ENCODE measurements at regions not wholly inside any gene's neighbourhood (a gene's known extent, or its start where the extent isn't known, plus 50 kb on each side); places are given as distances from the start of the nearest gene placed in this dataset.

DNA sequence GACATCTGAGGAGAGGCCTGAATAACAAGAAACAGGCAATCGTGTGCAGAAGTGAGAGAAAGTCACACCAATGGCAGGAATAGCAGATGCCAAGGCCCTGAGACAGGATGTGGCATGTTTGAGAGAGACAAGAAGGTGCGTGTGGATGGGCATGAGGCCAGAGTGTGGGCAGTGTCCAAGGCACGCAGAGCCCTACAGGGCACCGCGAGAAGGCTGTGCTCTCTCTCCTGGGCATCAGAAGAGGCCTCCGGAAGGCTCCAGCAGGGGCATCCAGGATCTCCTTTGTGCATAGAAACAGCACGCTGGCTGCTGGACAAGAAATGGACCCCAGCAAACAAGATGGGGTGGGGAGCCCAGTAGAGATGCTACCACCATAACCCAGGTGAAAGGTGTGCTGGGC lies 239.0 kb upstream of the RAB6C start:
- no peaks in the 10 kb centered on the region for H3K9me3 Mint-ChIP-seq
- H3K36me3 Mint-ChIP-seq (ENCODE audit: insufficient read depth): no peaks in the 10 kb centered on the region
- H3K27me3 Mint-ChIP-seq (ENCODE audit: low read depth): peaks cover 3% of the 10 kb centered on the region
- no peaks in the 10 kb centered on the region for H3K4me1 Mint-ChIP-seq (ENCODE audit: low read depth)
- H3K4me3 Mint-ChIP-seq: no peak overlapping the region
- ATAC-seq (no peak), DNase-seq (no peak)

DNA sequence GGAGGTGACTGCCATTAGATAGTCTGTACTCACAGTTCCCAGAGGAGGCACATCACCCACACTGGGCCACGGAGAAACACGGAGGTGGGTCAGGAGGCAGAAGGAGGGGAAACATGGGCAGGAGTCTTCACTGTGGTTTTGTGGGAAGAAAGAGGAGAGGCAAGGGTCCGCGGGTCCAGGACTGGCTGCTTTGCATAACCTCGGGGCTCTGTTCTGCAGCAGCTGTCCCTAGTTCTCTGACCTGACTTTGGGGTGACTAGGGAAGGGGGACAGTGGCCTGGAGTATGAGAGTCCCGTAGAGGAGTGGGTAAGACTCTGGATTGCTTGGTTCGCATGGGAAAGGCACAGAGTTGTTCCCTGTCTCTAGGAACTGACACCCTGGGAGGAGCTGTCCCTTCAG lies 238.3 kb upstream of the RAB6C start:
- Mint-ChIP-seq H3K9me3 (no peaks in the 10 kb centered on the region), H3K4me3 (no peak overlapping the region), H3K27me3 (ENCODE audit: low read depth) (peaks cover 3% of the 10 kb centered on the region), H3K4me1 (ENCODE audit: low read depth) (no peaks in the 10 kb centered on the region), H3K36me3 (ENCODE audit: insufficient read depth) (no peaks in the 10 kb centered on the region)
- DNase-seq (no peak), ATAC-seq (no peak)

DNA sequence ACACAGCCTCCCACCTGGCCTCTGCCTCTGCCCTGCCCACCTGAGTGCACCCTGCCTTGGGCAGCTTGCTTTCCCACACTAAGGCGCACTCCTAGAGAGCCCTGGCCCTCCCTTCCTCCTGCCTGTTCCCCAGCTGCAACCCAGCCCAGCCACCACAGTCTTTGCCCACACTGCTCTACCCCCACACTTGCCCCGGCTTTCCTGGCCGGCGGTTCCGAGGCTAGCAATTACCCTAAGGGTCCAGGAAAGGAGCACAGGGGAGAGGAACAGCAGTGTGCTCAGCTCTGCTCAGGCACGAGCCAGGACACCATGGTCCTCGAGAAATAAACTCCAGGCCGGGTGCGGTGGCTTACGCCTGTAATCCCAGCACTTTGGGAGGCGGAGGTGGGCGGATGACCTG lies 237.8 kb upstream of the RAB6C start:
- Mint-ChIP-seq H3K4me1 (ENCODE audit: low read depth) (no peaks in the 10 kb centered on the region), H3K9me3 (no peaks in the 10 kb centered on the region), H3K27me3 (ENCODE audit: low read depth) (peaks cover 3% of the 10 kb centered on the region), H3K36me3 (ENCODE audit: insufficient read depth) (no peaks in the 10 kb centered on the region), H3K4me3 (no peak overlapping the region)
- ATAC-seq: no peak
- no peak for DNase-seq

GRCh38 chr2:129742415-129743180 lies 236.9 kb upstream of the RAB6C start:
- Mint-ChIP-seq H3K4me1 (ENCODE audit: low read depth) (no peaks in the 10 kb centered on the region), H3K4me3 (no peak overlapping the region), H3K27me3 (ENCODE audit: low read depth) (peaks cover 3% of the 10 kb centered on the region), H3K9me3 (no peaks in the 10 kb centered on the region), H3K36me3 (ENCODE audit: insufficient read depth) (no peaks in the 10 kb centered on the region)
- ATAC-seq (no peak), DNase-seq (no peak)

DNA sequence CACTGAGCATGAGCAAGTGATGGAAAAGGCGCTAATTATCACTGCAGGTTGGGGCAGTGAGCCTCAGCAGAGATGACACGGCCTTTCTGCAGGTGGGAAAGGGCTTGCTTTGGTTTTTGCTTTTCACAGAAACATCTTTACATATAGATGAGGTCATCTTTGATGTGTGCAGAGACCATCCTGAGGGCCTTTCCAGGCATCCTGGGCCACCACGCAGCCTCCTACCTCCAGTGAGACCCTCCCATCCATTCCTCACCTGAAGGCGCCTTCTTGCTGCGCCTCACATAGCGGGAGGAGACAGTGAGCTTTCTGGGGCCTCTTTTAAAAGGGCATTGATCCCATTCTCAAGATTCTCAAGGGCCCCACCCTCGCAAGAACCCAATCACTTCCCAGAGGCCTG lies 235.3 kb upstream of the RAB6C start:
- Mint-ChIP-seq H3K9me3 (no peaks in the 10 kb centered on the region), H3K4me1 (ENCODE audit: low read depth) (no peaks in the 10 kb centered on the region), H3K27me3 (ENCODE audit: low read depth) (no peaks in the 10 kb centered on the region), H3K4me3 (no peak overlapping the region), H3K36me3 (ENCODE audit: insufficient read depth) (no peaks in the 10 kb centered on the region)
- ATAC-seq: no peak
- DNase-seq: no peak

DNA sequence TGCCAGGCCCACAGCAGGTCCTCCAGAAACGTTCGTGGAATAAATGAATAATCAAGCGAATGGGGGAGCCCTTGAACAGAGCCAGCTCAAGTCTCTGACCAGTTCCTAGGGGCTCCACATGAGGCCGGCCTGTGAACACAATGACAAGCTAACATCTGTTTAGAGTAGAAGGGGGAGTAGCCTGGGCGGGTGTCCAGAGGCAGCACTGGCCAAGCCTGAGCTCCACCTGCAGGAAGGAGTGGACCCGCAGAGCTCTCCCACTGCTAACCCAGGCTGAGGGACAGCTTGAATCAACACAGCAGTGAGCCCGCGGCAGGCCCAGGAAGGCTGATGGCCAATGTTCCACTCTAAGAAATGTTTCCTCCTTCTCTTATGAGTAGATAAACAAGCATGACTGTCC lies 234.8 kb upstream of the RAB6C start:
- Mint-ChIP-seq H3K9me3 (no peaks in the 10 kb centered on the region), H3K27me3 (ENCODE audit: low read depth) (no peaks in the 10 kb centered on the region), H3K4me1 (ENCODE audit: low read depth) (no peaks in the 10 kb centered on the region), H3K36me3 (ENCODE audit: insufficient read depth) (no peaks in the 10 kb centered on the region), H3K4me3 (no peak overlapping the region)
- no peak for ATAC-seq
- DNase-seq: no peak

GRCh38 chr2:129747500-129748125 lies 231.9 kb upstream of the RAB6C start:
- H3K4me3 Mint-ChIP-seq: no peak overlapping the region
- no peaks in the 10 kb centered on the region for H3K27me3 Mint-ChIP-seq (ENCODE audit: low read depth)
- no peak for DNase-seq
- no peaks in the 10 kb centered on the region for H3K9me3 Mint-ChIP-seq
- no peaks in the 10 kb centered on the region for H3K4me1 Mint-ChIP-seq (ENCODE audit: low read depth)
- ATAC-seq: no peak
- H3K36me3 Mint-ChIP-seq (ENCODE audit: insufficient read depth): no peaks in the 10 kb centered on the region

DNA sequence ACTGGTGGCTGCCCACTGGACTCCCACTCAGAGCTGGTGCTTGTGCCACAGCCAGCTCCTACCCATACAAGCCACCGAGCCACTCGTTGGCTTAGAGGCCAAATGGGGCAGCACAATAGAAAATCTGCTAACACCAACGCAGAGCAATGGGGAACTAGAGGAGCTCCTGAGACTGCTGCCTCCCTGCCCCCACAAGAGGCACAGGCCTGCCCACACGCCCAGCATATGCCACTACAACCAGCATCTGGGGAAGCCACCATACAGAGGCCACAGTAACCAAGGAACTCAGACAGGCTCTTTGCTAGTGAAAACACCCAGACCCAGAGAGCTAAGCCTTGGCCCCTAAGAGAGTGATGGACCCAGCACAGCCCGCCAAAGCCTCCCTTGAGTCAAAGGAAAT lies 231.2 kb upstream of the RAB6C start:
- no peak for ATAC-seq
- Mint-ChIP-seq H3K36me3 (ENCODE audit: insufficient read depth) (no peaks in the 10 kb centered on the region), H3K27me3 (ENCODE audit: low read depth) (no peaks in the 10 kb centered on the region), H3K4me3 (no peak overlapping the region), H3K4me1 (ENCODE audit: low read depth) (no peaks in the 10 kb centered on the region), H3K9me3 (no peaks in the 10 kb centered on the region)
- DNase-seq: no peak

DNA sequence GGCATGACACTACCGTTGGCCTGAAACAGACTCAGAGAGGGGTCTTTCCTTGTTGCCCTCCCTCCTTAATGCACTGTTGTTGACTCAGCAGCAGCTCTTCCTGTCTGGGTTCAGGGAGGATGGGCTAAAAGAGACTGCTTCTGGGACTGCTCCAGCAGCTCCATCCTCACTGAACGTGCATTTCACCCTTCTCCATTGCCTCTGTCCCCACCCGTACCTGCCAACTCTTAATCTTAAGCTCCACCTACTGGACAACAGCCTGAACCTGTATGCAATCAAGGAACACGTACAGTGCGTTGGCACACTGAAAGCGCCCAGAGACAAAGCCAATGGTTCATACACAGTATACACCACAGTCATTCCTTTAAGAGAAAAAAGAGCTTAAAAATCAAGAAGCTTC lies 230.8 kb upstream of the RAB6C start:
- Mint-ChIP-seq H3K27me3 (ENCODE audit: low read depth) (no peaks in the 10 kb centered on the region), H3K4me3 (no peak overlapping the region), H3K36me3 (ENCODE audit: insufficient read depth) (no peaks in the 10 kb centered on the region), H3K9me3 (no peaks in the 10 kb centered on the region), H3K4me1 (ENCODE audit: low read depth) (no peaks in the 10 kb centered on the region)
- DNase-seq (no peak), ATAC-seq (no peak)

- no peaks in the 10 kb centered on the region for H3K4me1 Mint-ChIP-seq (ENCODE audit: low read depth)
- H3K36me3 Mint-ChIP-seq (ENCODE audit: insufficient read depth): no peaks in the 10 kb centered on the region
Measured at GRCh38 chr2:129751409-129751808, 228.1 kb upstream of the RAB6C start.

GRCh38 chr2:129752176-129752575 lies 227.3 kb upstream of the RAB6C start:
- ATAC-seq (no peak), DNase-seq (no peak)
- Mint-ChIP-seq H3K36me3 (ENCODE audit: insufficient read depth) (no peaks in the 10 kb centered on the region), H3K9me3 (no peaks in the 10 kb centered on the region), H3K4me1 (ENCODE audit: low read depth) (no peaks in the 10 kb centered on the region), H3K4me3 (no peak overlapping the region), H3K27me3 (ENCODE audit: low read depth) (peaks cover 3% of the 10 kb centered on the region)

More at GRCh38 chr2:129751409-129751808, 228.1 kb upstream of the RAB6C start:
- ATAC-seq (no peak), DNase-seq (no peak)
- no peaks in the 10 kb centered on the region for H3K9me3 Mint-ChIP-seq
- no peak overlapping the region for H3K4me3 Mint-ChIP-seq
- peaks cover 3% of the 10 kb centered on the region for H3K27me3 Mint-ChIP-seq (ENCODE audit: low read depth)

DNA sequence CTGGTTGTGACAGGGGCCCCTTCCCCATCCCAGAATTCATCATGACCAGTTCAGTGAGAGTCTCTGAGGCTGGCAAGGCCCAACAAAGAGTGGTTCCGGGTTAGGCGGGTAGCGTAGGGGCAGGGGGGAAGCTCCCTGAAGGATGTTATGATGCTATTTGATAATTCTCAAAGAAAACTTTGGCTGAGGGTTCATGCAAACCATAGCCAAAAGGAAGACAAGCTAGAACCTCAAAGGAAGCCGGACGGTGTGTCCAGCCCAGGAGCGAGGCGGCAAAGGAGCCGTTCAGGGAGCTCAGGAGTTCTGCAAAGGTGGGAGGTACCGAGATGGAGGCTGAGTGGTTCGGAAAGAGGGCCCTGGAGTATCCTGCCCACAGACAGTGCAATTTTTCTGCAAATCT lies 226.8 kb upstream of the RAB6C start:
- ATAC-seq (no peak), DNase-seq (no peak)
- H3K27me3 Mint-ChIP-seq (ENCODE audit: low read depth): peaks cover 3% of the 10 kb centered on the region
- H3K4me1 Mint-ChIP-seq (ENCODE audit: low read depth): no peaks in the 10 kb centered on the region
- no peaks in the 10 kb centered on the region for H3K9me3 Mint-ChIP-seq
- H3K36me3 Mint-ChIP-seq (ENCODE audit: insufficient read depth): no peaks in the 10 kb centered on the region
- no peak overlapping the region for H3K4me3 Mint-ChIP-seq

- H3K4me1 Mint-ChIP-seq (ENCODE audit: low read depth): no peaks in the 10 kb centered on the region
- no peaks in the 10 kb centered on the region for H3K36me3 Mint-ChIP-seq (ENCODE audit: insufficient read depth)
- ATAC-seq: no peak
- no peaks in the 10 kb centered on the region for H3K9me3 Mint-ChIP-seq
- peaks cover 3% of the 10 kb centered on the region for H3K27me3 Mint-ChIP-seq (ENCODE audit: low read depth)
- no peak overlapping the region for H3K4me3 Mint-ChIP-seq
- DNase-seq: no peak
Measured at GRCh38 chr2:129753261-129753660, 226.2 kb upstream of the RAB6C start.

DNA sequence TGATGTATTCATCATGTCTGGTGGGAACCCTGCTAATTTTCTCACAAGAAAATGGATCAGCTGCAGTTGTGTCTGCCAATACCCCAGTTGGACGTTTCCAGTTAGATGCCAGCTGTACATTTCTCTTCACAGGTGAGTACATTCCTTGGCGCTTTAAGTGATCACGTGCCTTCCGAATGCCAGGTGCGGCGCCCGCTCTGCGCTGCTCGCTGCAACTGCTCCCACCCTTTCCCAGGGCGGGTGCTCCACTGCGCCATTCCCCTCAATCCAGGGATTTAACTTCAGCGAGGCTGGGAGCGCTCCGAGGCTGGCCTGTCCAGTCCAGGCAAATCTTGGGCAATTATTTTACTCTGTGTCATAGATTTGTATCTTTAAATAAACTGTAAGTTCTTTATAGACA lies 225.0 kb upstream of the RAB6C start:
- Mint-ChIP-seq H3K27me3 (ENCODE audit: low read depth) (peaks cover 3% of the 10 kb centered on the region), H3K36me3 (ENCODE audit: insufficient read depth) (no peaks in the 10 kb centered on the region), H3K4me3 (no peak overlapping the region), H3K4me1 (ENCODE audit: low read depth) (no peaks in the 10 kb centered on the region), H3K9me3 (no peaks in the 10 kb centered on the region)
- ATAC-seq (no peak), DNase-seq (no peak)

GRCh38 chr2:129754831-129755230 lies 224.6 kb upstream of the RAB6C start:
- Mint-ChIP-seq H3K36me3 (ENCODE audit: insufficient read depth) (no peaks in the 10 kb centered on the region), H3K4me3 (no peak overlapping the region), H3K27me3 (ENCODE audit: low read depth) (peaks cover 3% of the 10 kb centered on the region), H3K9me3 (no peaks in the 10 kb centered on the region), H3K4me1 (ENCODE audit: low read depth) (no peaks in the 10 kb centered on the region)
- no peak for DNase-seq
- no peak for ATAC-seq

All from activated T-cell treated with anti-CD3 and anti-CD28 coated beads, Interleukin-2, amount 50 U/mL, for 4 hours (primary cell).